ENCODE measurements at regions not wholly inside any gene's neighbourhood (a gene's known extent, or its start where the extent isn't known, plus 50 kb on each side); places are given as distances from the start of the nearest gene placed in this dataset.

GRCh38 chr10:36789974-36790373 is 335.4 kb upstream of the ANKRD30A start:
- Histone ChIP-seq H3K27me3 (no peaks in the 10 kb centered on the region), H3K27ac (no peak overlapping the region), H3K36me3 (no peaks in the 10 kb centered on the region), H3K9me3 (no peaks in the 10 kb centered on the region), H3K4me1 (no peaks in the 10 kb centered on the region), H3K4me3 (no peak overlapping the region), H3K9ac (ENCODE audit: low read depth in 2 of 2, low read length in 2 of 2) (no peak overlapping the region)
- intact Hi-C loops (cut with DNase I): no loop called here
- no peak for TF ChIP-seq CTCF (IDR thresholded peaks at IDR 0.05)
- DNase-seq: no peak

DNA sequence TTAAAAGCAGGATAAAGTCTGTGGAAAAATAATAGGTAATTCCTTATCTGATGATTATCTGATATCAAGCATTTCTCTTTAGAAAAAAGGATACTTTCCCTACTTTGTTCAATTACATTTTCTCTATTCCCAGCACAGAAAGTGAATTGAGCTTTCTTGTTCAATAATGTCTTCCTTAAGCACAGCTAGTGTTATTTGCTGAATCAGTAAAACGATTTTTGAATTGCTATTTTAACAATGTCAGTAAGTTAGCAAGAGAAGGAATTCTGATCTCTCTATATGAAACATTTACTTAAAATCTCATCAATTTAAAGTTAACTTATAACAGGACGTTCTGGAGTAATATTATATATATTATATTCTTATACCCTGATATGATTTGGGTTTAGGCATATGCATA is 337.2 kb upstream of the ANKRD30A start:
- no peak for DNase-seq
- H3K36me3 ChIP-seq: no peaks in the 10 kb centered on the region
- intact Hi-C loops (cut with DNase I): no loop called here
- H3K27ac ChIP-seq: no peak overlapping the region
- no peak overlapping the region for H3K4me3 ChIP-seq
- TF ChIP-seq CTCF (IDR thresholded peaks at IDR 0.05): no peak
- no peak overlapping the region for H3K9ac ChIP-seq (ENCODE audit: low read depth in 2 of 2, low read length in 2 of 2)
- no peaks in the 10 kb centered on the region for H3K4me1 ChIP-seq
- H3K9me3 ChIP-seq: no peaks in the 10 kb centered on the region
- no peaks in the 10 kb centered on the region for H3K27me3 ChIP-seq

DNA sequence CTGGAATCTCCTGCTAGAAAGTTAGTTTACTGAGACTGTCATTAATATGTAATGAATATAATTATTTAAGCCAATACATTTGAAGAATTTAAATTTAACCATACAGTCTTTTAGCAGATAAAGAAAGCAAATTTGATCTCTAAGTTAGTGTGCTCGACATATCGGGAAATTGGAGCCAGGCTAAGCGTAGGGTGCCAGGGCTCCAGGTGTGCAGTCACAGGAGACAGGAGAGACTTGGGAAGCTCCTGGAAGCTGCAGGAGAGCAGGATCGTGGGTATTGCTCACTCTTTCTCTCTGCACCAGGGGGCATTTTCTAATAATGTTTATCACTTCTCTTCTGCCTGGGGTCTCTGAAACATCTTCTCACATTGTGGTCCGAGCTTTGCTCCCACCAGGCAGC is 342.0 kb upstream of the ANKRD30A start:
- Histone ChIP-seq H3K9ac (ENCODE audit: low read depth in 2 of 2, low read length in 2 of 2) (no peak overlapping the region), H3K4me3 (no peak overlapping the region), H3K9me3 (no peaks in the 10 kb centered on the region), H3K4me1 (no peaks in the 10 kb centered on the region), H3K36me3 (no peaks in the 10 kb centered on the region), H3K27ac (no peak overlapping the region), H3K27me3 (no peaks in the 10 kb centered on the region)
- no peak for TF ChIP-seq CTCF (IDR thresholded peaks at IDR 0.05)
- no peak for DNase-seq
- intact Hi-C loops (cut with DNase I): no loop called here

- no peak for TF ChIP-seq CTCF (IDR thresholded peaks at IDR 0.05)
- intact Hi-C loops (cut with DNase I): no loop called here
- H3K36me3 ChIP-seq: no peaks in the 10 kb centered on the region
- H3K4me1 ChIP-seq: no peaks in the 10 kb centered on the region
- no peak overlapping the region for H3K9ac ChIP-seq (ENCODE audit: low read depth in 2 of 2, low read length in 2 of 2)
- DNase-seq: no peak
- H3K27ac ChIP-seq: no peak overlapping the region
- no peaks in the 10 kb centered on the region for H3K9me3 ChIP-seq
- no peak overlapping the region for H3K4me3 ChIP-seq
- no peaks in the 10 kb centered on the region for H3K27me3 ChIP-seq
Observed at GRCh38 chr10:36781570-36781969, 343.8 kb upstream of the ANKRD30A start.

GRCh38 chr10:36780158-36780557 is 345.2 kb upstream of the ANKRD30A start:
- H3K9me3 ChIP-seq: no peaks in the 10 kb centered on the region
- H3K4me1 ChIP-seq: no peaks in the 10 kb centered on the region
- H3K9ac ChIP-seq (ENCODE audit: low read depth in 2 of 2, low read length in 2 of 2): no peak overlapping the region
- no peak for TF ChIP-seq CTCF (IDR thresholded peaks at IDR 0.05)
- no peaks in the 10 kb centered on the region for H3K27me3 ChIP-seq
- no peak overlapping the region for H3K27ac ChIP-seq
- no peak overlapping the region for H3K4me3 ChIP-seq
- intact Hi-C loops (cut with DNase I): no loop called here
- H3K36me3 ChIP-seq: no peaks in the 10 kb centered on the region
- DNase-seq: no peak
